Cardiac muscle cell (in vitro differentiated cells and primary cell): ENCODE measurements at regions not wholly inside any gene's neighbourhood (a gene's known extent, or its start where the extent isn't known, plus 50 kb on each side); places are given as distances from the start of the nearest gene placed in this dataset.

ENCODE experiments used
- DNase-seq, 2 donors: peaks; one replicate each; pipeline versions ENCODE4 v3.0.0 to v3.0.0-alpha.2; 2010 to 2017; ENCODE audit warnings: low read depth in 1 of 2, low spot score in 1 of 2
- H3K27ac ChIP-seq: fragments of 200-600 bp; sonication (generic); 2 replicates; pipeline ENCODE4 v1.5.1; 2016
- H3K27me3 ChIP-seq: fragments of 200-600 bp; sonication (generic); 2 replicates; pipeline ENCODE4 v1.6.0; 2016; ENCODE audit warnings: control low read depth
- H3K36me3 ChIP-seq: fragments of 200-600 bp; sonication (generic); 2 replicates; pipeline ENCODE4 v1.5.1; 2016; ENCODE audit warnings: control low read depth
- H3K4me1 ChIP-seq: fragments of 200-600 bp; sonication (generic); 2 replicates; pipeline ENCODE4 v1.8.1; 2017; ENCODE audit warnings: low read depth, mild to moderate bottlenecking, mixed run types
- H3K4me3 ChIP-seq: fragments of 200-600 bp; sonication (generic); 2 replicates; pipeline ENCODE4 v1.5.1; 2016; ENCODE audit warnings: mild to moderate bottlenecking
- H3K9me3 ChIP-seq: fragments of 200-600 bp; sonication (generic); 2 replicates; pipeline ENCODE4 v1.5.1; 2017; ENCODE audit warnings: low read depth, mild to moderate bottlenecking, control low read depth
- CTCF ChIP-seq: IDR thresholded peaks from 2 replicates; pipeline ENCODE4 v1.5.1; 2012; ENCODE audit warnings: low read depth, mild to moderate bottlenecking, low read length

- Histone ChIP-seq H3K9me3 (no peaks in the 10 kb centered on the region), H3K4me1 (peaks cover 6% of the 10 kb centered on the region), H3K4me3 (no peak overlapping the region), H3K27me3 (no peaks in the 10 kb centered on the region), H3K27ac (no peak overlapping the region), H3K36me3 (no peaks in the 10 kb centered on the region)
- no peak for TF ChIP-seq CTCF
- no peak for DNase-seq
Observed at GRCh38 chr15:37372064-37372463, 271.7 kb upstream of the MEIS2 start.

- H3K9me3 ChIP-seq, result no peaks in the 10 kb centered on the region
- H3K4me1 ChIP-seq, result peaks cover 6% of the 10 kb centered on the region
- H3K4me3 ChIP-seq, result no peak overlapping the region
- TF ChIP-seq CTCF, result no peak
- H3K36me3 ChIP-seq, result no peaks in the 10 kb centered on the region
- peak in 1 of 2 donors; percentile 10 for DNase-seq
- H3K27me3 ChIP-seq, result no peaks in the 10 kb centered on the region
- no peak overlapping the region for H3K27ac ChIP-seq
Observed at GRCh38 chr15:37375519-37375918, 275.2 kb upstream of the MEIS2 start.

GRCh38 chr15:37377428-37377827, 277.1 kb upstream of the MEIS2 start:
- H3K36me3 ChIP-seq, result no peaks in the 10 kb centered on the region
- peaks cover 3% of the 10 kb centered on the region for H3K4me1 ChIP-seq
- no peaks in the 10 kb centered on the region for H3K9me3 ChIP-seq
- DNase-seq, result no peak
- H3K27me3 ChIP-seq, result no peaks in the 10 kb centered on the region
- H3K4me3 ChIP-seq, result no peak overlapping the region
- no peak for TF ChIP-seq CTCF
- H3K27ac ChIP-seq, result no peak overlapping the region

GRCh38 chr15:37394402-37395099, 294.2 kb upstream of the MEIS2 start:
- Histone ChIP-seq H3K36me3 (no peaks in the 10 kb centered on the region), H3K27me3 (no peaks in the 10 kb centered on the region), H3K4me1 (peaks cover 18% of the 10 kb centered on the region), H3K27ac (no peak overlapping the region), H3K4me3 (no peak overlapping the region), H3K9me3 (no peaks in the 10 kb centered on the region)
- peak in 1 of 2 donors; percentile 22 for DNase-seq
- no peak for TF ChIP-seq CTCF

GRCh38 chr15:37395100-37395468, 294.7 kb upstream of the MEIS2 start:
- H3K9me3 ChIP-seq, result no peaks in the 10 kb centered on the region

More at GRCh38 chr15:37395100-37395468, 294.7 kb upstream of the MEIS2 start:
- peaks cover 18% of the 10 kb centered on the region for H3K4me1 ChIP-seq
- no peak overlapping the region for H3K4me3 ChIP-seq
- H3K27ac ChIP-seq, result no peak overlapping the region
- no peak for DNase-seq
- H3K36me3 ChIP-seq, result no peaks in the 10 kb centered on the region
- no peak for TF ChIP-seq CTCF
- H3K27me3 ChIP-seq, result no peaks in the 10 kb centered on the region
